ENCODE measurements at regions not wholly inside any gene's neighbourhood (a gene's known extent, or its start where the extent isn't known, plus 50 kb on each side); places are given as distances from the start of the nearest gene placed in this dataset.

GRCh38 chr7:34457329-34457728, 200.7 kb upstream of the NPSR1 start:
- DNase-seq (ENCODE audit: low read depth in 4 of 4, low spot score in 1 of 4), result no peak

- no peak for DNase-seq (ENCODE audit: low read depth in 4 of 4, low spot score in 1 of 4)
These were observed 194.2 kb upstream of the NPSR1 start for GRCh38 chr7:34463830-34464229.

- no peak for DNase-seq (ENCODE audit: low read depth in 4 of 4, low spot score in 1 of 4)
These were observed 186.2 kb upstream of the NPSR1 start for GRCh38 chr7:34471844-34472243.

DNA sequence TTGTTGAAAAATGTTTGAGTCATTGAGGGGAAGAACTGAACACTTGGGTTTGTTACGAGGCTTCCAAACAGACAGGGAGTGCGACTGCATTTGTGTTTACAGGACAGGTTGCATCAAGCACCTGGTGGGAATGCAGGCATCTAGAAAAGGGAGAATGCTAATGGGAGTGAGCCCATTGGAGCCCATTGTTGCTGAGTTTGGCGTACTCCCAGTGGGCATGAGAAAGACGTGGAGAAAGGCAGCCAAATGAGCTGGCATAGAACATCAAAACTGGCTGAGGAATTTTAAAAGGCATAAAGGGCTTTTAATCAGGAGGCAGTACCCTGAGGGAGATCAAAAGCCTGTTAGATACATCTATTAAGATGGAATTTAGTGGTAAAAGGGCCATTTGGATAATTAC, 171.6 kb upstream of the NPSR1 start:
- no peak for DNase-seq (ENCODE audit: low read depth in 4 of 4, low spot score in 1 of 4)

GRCh38 chr7:34487391-34488115, 170.5 kb upstream of the NPSR1 start:
- no peak for DNase-seq (ENCODE audit: low read depth in 4 of 4, low spot score in 1 of 4)

DNA sequence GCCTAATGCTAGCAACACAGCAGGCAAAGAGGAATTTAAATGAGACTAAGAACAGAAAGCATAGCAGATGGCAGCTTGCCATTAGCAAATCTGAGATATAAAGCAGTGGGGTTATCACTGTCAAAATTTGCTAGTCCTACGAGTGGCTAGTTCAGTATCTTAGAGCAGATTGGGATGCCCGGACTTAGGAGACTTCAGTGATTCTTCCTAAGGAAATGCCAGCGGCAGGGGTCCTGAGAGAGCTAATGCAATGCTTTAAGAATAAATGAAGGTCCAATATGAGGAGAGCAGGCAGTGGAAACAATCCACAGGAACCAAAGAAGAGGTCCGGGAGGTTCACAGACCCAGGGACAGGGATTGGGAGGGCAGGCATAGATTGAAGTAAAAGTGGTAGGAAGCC, 169.3 kb upstream of the NPSR1 start:
- DNase-seq (ENCODE audit: low read depth in 4 of 4, low spot score in 1 of 4), result no peak

GRCh38 chr7:34491899-34492298, 166.1 kb upstream of the NPSR1 start:
- DNase-seq (ENCODE audit: low read depth in 4 of 4, low spot score in 1 of 4), result no peak

- DNase-seq (ENCODE audit: low read depth in 4 of 4, low spot score in 1 of 4), result no peak
These were observed 164.3 kb upstream of the NPSR1 start for GRCh38 chr7:34493752-34494151.

GRCh38 chr7:34497153-34497777, 160.8 kb upstream of the NPSR1 start:
- no peak for DNase-seq (ENCODE audit: low read depth in 4 of 4, low spot score in 1 of 4)

- no peak for DNase-seq (ENCODE audit: low read depth in 4 of 4, low spot score in 1 of 4)
These were observed 156.9 kb upstream of the NPSR1 start for GRCh38 chr7:34501156-34501555.

- DNase-seq (ENCODE audit: low read depth in 4 of 4, low spot score in 1 of 4), result no peak
These were observed 150.8 kb upstream of the NPSR1 start for GRCh38 chr7:34507191-34507590.

- no peak for DNase-seq (ENCODE audit: low read depth in 4 of 4, low spot score in 1 of 4)
These were observed 134.6 kb upstream of the NPSR1 start for GRCh38 chr7:34523226-34523918.

DNA sequence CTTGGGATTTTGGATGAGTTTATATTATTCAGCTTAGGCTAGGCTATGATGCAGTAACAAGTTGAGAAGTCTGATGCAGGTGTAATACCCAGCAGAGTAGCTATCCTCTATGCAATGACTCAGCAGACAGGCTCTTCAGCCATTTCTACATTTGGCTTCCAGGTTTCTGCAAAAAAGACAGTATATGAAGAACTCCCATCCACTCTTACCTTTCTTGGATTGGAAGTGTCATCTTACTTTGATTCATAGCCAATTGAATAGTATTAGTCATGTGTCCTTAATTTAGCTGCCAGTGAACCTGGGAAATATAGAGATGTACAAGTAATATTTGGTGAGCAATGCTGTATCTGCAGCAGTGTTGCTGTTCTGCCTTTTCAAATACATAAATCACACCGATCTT, 127.8 kb upstream of the NPSR1 start:
- no peak for DNase-seq (ENCODE audit: low read depth in 4 of 4, low spot score in 1 of 4)

GRCh38 chr7:34539003-34539402, 119.0 kb upstream of the NPSR1 start:
- no peak for DNase-seq (ENCODE audit: low read depth in 4 of 4, low spot score in 1 of 4)

GRCh38 chr7:34544621-34545020, 113.4 kb upstream of the NPSR1 start:
- DNase-seq (ENCODE audit: low read depth in 4 of 4, low spot score in 1 of 4), result no peak

DNA sequence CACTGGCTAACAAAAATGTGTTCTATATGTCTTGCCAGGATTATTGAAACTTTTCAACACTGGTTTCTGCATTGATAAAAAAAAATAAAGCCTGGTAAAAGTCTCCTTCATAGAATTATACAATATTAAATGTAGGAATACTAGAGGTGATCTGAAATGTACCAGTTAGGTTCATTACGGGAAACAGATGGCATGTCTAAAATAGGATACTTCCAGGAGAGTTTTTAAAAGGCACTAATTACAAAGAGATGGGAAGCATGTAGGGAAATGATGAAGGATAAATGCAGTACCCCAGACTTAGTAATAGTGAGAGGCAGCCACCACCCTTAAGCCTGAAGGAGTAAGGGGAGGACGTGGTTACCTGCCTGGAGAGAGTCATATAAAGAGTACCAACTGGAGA, 107.0 kb upstream of the NPSR1 start:
- no peak for DNase-seq (ENCODE audit: low read depth in 4 of 4, low spot score in 1 of 4)

GRCh38 chr7:34552502-34552901, 105.5 kb upstream of the NPSR1 start:
- no peak for DNase-seq (ENCODE audit: low read depth in 4 of 4, low spot score in 1 of 4)

- no peak for DNase-seq (ENCODE audit: low read depth in 4 of 4, low spot score in 1 of 4)
These were observed 100.0 kb upstream of the NPSR1 start for GRCh38 chr7:34558022-34558421.

GRCh38 chr7:34564091-34564490, 93.9 kb upstream of the NPSR1 start:
- no peak for DNase-seq (ENCODE audit: low read depth in 4 of 4, low spot score in 1 of 4)

DNA sequence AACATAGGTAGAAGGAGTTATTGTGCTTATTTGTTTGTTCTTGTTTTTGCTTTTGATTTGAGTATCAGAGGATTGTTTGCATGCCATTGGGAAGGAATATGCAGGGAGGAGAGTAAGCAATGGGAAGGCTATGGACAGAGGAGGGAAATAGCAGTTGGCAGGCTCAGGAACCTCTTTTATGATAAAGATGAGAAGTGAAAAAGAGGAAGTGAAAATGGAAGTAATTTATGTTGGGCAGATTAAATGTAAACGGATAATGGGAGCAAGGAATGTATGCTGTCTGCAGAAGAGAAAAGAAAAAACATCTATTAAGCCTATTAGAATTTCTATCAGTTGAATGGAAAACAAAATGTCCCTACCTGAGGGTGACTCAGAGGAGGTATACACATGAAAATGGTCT, 90.1 kb upstream of the NPSR1 start:
- DNase-seq (ENCODE audit: low read depth in 4 of 4, low spot score in 1 of 4), result no peak

- no peak for DNase-seq (ENCODE audit: low read depth in 4 of 4, low spot score in 1 of 4)
These were observed 87.9 kb upstream of the NPSR1 start for GRCh38 chr7:34569975-34570699.

- no peak for DNase-seq (ENCODE audit: low read depth in 4 of 4, low spot score in 1 of 4)
These were observed 83.0 kb upstream of the NPSR1 start for GRCh38 chr7:34575006-34575405.

Data from stimulated activated CD4-positive, alpha-beta T cell treated with anti-CD3 and anti-CD28 coated beads, Interleukin-1b, Interleukin-23, amount 100 ng/mL, for 24 hours (primary cell).